GM20000 (cell line): ENCODE measurements at regions not wholly inside any gene's neighbourhood (a gene's known extent, or its start where the extent isn't known, plus 50 kb on each side); places are given as distances from the start of the nearest gene placed in this dataset.

Experiments used
- DNase-seq: peaks from one replicate; pipeline ENCODE4 v3.0.0; 2012; ENCODE audit warnings: low spot score
- CTCF ChIP-seq: IDR thresholded peaks from 2 replicates; pipeline ENCODE4 v1.5.1; 2012; ENCODE audit warnings: mild to moderate bottlenecking, control low read depth; ENCODE audit errors: extremely low read depth, missing control alignments

DNA sequence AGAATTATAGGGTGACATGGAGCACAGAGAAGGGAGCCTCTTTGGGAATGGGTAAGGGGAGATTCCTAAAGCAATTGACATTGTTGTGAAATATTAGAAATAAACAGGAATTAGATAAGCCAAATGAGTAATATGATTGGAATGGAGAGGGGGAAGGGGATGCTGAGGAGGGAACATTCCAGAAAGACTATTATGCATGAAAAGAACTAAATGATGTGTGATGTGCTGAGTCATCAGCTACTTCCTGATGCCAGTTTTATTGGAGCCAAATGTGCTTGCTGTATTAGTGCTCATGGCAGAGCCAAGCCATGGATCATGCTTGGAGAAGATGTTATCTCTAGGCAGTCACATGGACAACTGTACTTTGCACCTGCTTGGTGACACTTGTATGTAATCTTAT lies 189.0 kb upstream of the HCCS start:
- no peak for TF ChIP-seq CTCF
- DNase-seq = no peak

DNA sequence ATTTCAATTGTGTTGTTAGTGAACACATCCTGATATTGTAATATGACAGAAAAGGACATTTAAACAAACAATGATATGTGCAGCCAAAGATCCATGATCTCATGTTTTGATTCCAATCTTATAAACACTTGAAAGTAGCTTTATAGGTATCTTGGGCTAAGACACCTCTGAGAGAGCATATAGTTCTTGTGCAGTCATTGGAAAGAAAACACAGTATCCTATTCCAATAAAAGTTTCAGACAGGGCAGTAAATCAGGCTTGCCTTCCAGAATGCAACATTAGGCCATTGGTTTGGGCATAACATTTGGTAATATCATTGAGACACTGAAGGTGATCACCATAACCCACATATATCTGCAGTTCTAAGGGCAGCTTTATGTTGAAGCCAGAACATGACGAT lies 188.3 kb upstream of the HCCS start:
- no peak for DNase-seq
- no peak for TF ChIP-seq CTCF

DNA sequence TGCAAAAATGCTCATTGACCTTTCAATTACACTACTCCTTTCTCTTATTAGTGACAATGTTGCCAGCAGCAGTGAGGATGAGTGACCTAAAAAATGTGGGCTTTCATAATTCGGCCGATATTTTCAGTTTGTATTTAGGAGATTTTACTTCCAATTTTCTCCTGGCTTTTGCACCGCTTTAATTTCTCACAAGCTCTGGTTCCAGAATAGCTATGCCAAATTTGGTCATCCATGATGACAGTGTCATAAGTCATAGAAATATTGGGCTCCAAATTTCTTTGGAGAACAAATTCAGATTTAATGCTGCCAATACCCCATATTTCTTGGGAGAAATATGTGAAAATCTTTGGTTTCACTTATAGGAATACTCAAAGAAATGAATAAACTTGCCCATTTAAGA lies 187.7 kb upstream of the HCCS start:
- DNase-seq = no peak
- TF ChIP-seq CTCF = no peak

DNA sequence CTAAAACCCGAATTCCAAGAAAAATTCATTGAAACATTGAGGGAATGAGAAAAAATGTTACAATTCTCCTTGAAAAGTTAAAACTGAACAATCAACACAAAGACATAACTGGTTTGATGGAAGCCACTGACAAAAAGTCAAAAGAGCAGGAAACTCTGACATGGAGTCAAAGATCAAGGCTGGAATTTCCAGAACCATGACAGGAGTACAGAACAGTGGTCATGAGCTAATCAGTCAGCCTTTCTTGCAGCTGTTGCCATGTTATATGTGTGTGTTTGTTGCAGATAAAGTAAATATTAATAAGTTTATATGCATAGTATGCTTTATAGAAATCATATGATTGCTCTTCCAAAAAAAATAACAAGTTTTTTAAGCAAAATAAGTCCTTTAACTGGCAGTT lies 184.7 kb upstream of the HCCS start:
- TF ChIP-seq CTCF = no peak
- DNase-seq = no peak

GRCh38 chrX:10926891-10927290 lies 184.2 kb upstream of the HCCS start:
- no peak for TF ChIP-seq CTCF
- DNase-seq = no peak

- no peak for DNase-seq
- no peak for TF ChIP-seq CTCF
Observed at GRCh38 chrX:10929747-10930146, 181.4 kb upstream of the HCCS start.

DNA sequence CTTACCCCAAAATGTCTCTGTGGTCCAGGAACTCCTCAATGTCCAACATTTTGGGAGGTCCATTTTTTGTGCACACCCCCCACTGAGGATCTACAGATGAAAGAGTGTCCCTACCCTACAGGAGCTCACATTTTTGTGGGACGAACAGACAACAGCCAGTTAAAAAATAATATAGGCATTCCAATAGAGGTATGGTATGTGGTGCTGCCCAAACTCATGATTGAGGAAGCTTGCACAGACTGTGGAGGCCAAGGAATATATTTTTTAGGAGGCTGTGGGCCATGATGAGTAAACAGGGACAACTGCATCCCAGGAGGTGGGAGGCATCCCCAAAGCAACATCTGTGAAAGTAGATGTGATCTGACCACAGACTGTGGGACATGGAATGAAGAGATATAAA lies 181.0 kb upstream of the HCCS start:
- no peak for DNase-seq
- no peak for TF ChIP-seq CTCF
